OCI-LY1 (cell line): ENCODE measurements at regions not wholly inside any gene's neighbourhood (a gene's known extent, or its start where the extent isn't known, plus 50 kb on each side); places are given as distances from the start of the nearest gene placed in this dataset.

ENCODE experiments used
- CTCF ChIP-seq: fragments of 200-600 bp; sonication (generic), shearing (Covaris generic); IDR thresholded peaks from 2 replicates; pipeline ENCODE4 v1.5.1; 2017; ENCODE audit warnings: mild to moderate bottlenecking, antibody characterized with exemption, low read length, moderate library complexity, mixed read lengths
- EZH2 ChIP-seq: fragments of 200-600 bp; sonication (generic), shearing (Covaris generic); IDR thresholded peaks from 2 replicates; pipeline ENCODE4 v1.8.0; 2017; ENCODE audit warnings: borderline replicate concordance, mixed run types, mild to moderate bottlenecking, antibody characterized with exemption, low read length, moderate library complexity, mixed read lengths

DNA sequence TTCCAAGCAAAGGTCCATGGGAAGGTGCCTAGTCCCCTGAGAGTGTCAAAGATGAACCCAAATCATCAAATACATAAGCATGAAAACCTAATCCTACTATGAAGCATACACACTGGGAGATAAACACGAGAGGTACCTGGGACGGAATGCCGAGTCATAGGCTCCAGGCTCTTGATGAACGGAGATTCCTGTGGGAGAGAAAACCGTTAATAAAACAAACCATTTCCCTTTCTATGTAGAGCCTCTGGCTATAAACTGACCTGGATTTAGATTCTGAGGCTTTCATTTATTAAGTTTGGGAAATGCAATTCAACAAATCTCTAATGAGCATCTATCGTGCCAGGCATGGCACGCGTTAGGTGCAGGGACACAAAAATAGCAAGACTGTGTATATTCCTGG, 206.4 kb upstream of the IL12B start:
- TF ChIP-seq CTCF: no peak
- no peak for TF ChIP-seq EZH2
